K562 (cell line): ENCODE measurements at regions not wholly inside any gene's neighbourhood (a gene's known extent, or its start where the extent isn't known, plus 50 kb on each side); places are given as distances from the start of the nearest gene placed in this dataset.

Experiments
- ATF1 ChIP-seq, 2 experiments: fragments of 450-650 bp in 1 of 2; IDR thresholded peaks; 2 replicates each; pipeline ENCODE4 v1.6.1; 2016; ENCODE audit warnings: missing compliant biosample characterization in 1 of 2, missing genetic modification characterization in 1 of 2
- DIDO1 ChIP-seq: fragments of 450-650 bp; IDR thresholded peaks from 2 replicates; pipeline ENCODE4 v1.6.1; 2016; ENCODE audit warnings: low read depth, missing biosample characterization, missing genetic modification characterization
- E2F4 ChIP-seq: sonication (generic); formaldehyde crosslinking; IDR thresholded peaks from 2 replicates; pipeline ENCODE4 v1.8.0; 2022; ENCODE audit warnings: mild to moderate bottlenecking, low read depth, missing genetic modification reagents
- E2F8 ChIP-seq: fragments of 450-650 bp; IDR thresholded peaks from 2 replicates; pipeline ENCODE4 v1.7.1; 2018; ENCODE audit warnings: mild to moderate bottlenecking, low read depth; ENCODE audit not compliant: partially characterized antibody
- ELF4 ChIP-seq: fragments of 450-650 bp; formaldehyde crosslinking; IDR thresholded peaks from 2 replicates; pipeline ENCODE4 v1.4.0; 2022; ENCODE audit warnings: missing genetic modification characterization
- EP300 ChIP-seq: IDR thresholded peaks from 2 replicates; pipeline ENCODE4 v1.6.1; 2012; ENCODE audit warnings: low read length, improper control_type of control experiment
- FOSL1 ChIP-seq: fragments of 200-800 bp; sonication (Bioruptor generic); conservative IDR thresholded peaks from 2 replicates; pipeline ENCODE4 v1.6.1; 2016; ENCODE audit warnings: missing genetic modification characterization, missing compliant biosample characterization
- HMG20A ChIP-seq: fragments of 450-650 bp; formaldehyde crosslinking; conservative IDR thresholded peaks from 2 replicates; pipeline ENCODE4 v1.4.0; 2020; ENCODE audit warnings: mild to moderate bottlenecking, mixed read lengths
- MEIS2 ChIP-seq: fragments of 450-650 bp; IDR thresholded peaks from 2 replicates; pipeline ENCODE4 v1.6.1; 2014; ENCODE audit warnings: mild to moderate bottlenecking; ENCODE audit not compliant: partially characterized antibody
- MITF ChIP-seq: IDR thresholded peaks from 2 replicates; pipeline ENCODE4 v1.6.1; 2014; ENCODE audit warnings: antibody characterized with exemption
- NFIX ChIP-seq: fragments of 250-450 bp; sonication (Bioruptor Pico); IDR thresholded peaks from 2 replicates; pipeline ENCODE4 v1.4.0; 2020; ENCODE audit warnings: low read depth, mild to moderate bottlenecking, moderate library complexity
- NR4A1 ChIP-seq, 2 experiments: fragments of 250-450 bp in 1 of 2; fragments of 450-650 bp in 1 of 2; sonication (Bioruptor Pico) in 1 of 2; IDR thresholded peaks; 2 replicates each; pipeline versions ENCODE4 v1.4.0 to v1.6.1; 2016 to 2020; ENCODE audit warnings: mild to moderate bottlenecking in 2 of 2, missing compliant biosample characterization in 1 of 2, missing genetic modification characterization in 1 of 2, moderate library complexity in 1 of 2
- POLR2AphosphoS2 ChIP-seq: IDR thresholded peaks from 2 replicates; pipeline ENCODE4 v1.6.1; 2012; ENCODE audit warnings: low read length, improper control_type of control experiment
- PTTG1 ChIP-seq: fragments of 450-650 bp; IDR thresholded peaks from 2 replicates; pipeline ENCODE4 v1.6.1; 2016; ENCODE audit warnings: low read depth, mild to moderate bottlenecking, missing genetic modification characterization, missing compliant biosample characterization
- RBM14 ChIP-seq: fragments of 200-400 bp; formaldehyde crosslinking; IDR thresholded peaks from 2 replicates; pipeline ENCODE4 v1.6.1; 2018; ENCODE audit warnings: low read depth, mild to moderate bottlenecking, low read length, moderate library complexity, borderline replicate concordance; ENCODE audit not compliant: insufficient read depth
- SIX5 ChIP-seq, 2 experiments: IDR thresholded peaks; 2 replicates each; pipeline ENCODE4 v1.6.1; 2011; ENCODE audit warnings: low read length in 2 of 2, borderline replicate concordance in 1 of 2, low read depth in 1 of 2, mild to moderate bottlenecking in 1 of 2, moderate library complexity in 1 of 2; ENCODE audit not compliant: insufficient read depth in 1 of 2
- SNIP1 ChIP-seq: fragments of 450-650 bp; IDR thresholded peaks from 2 replicates; pipeline ENCODE4 v1.7.1; 2017; ENCODE audit warnings: low read depth, mild to moderate bottlenecking
- TGIF2 ChIP-seq: sonication (generic); formaldehyde crosslinking; IDR thresholded peaks from 2 replicates; pipeline ENCODE4 v1.8.1; 2022; ENCODE audit warnings: mild to moderate bottlenecking, missing genetic modification reagents, moderate library complexity
- YY1 ChIP-seq, 3 experiments: IDR thresholded peaks; 2 replicates each; pipeline ENCODE4 v1.6.1; 2011; ENCODE audit warnings: low read length in 2 of 3, mild to moderate bottlenecking in 2 of 3, moderate library complexity in 2 of 3, borderline replicate concordance in 1 of 3, control low read depth in 1 of 3, low read depth in 1 of 3; ENCODE audit not compliant: insufficient read depth in 3 of 3, insufficient replicate concordance in 2 of 3, control insufficient read depth in 1 of 3, insufficient read length in 1 of 3; ENCODE audit errors: extremely low read depth in 1 of 3
- ZNF253 ChIP-seq: fragments of 250-450 bp; sonication (Bioruptor Pico); conservative IDR thresholded peaks from 2 replicates; pipeline ENCODE4 v1.6.1; 2021; ENCODE audit warnings: mild to moderate bottlenecking
- ZNF589 ChIP-seq: fragments of 200-800 bp; sonication (Bioruptor generic); IDR thresholded peaks from 2 replicates; pipeline ENCODE4 v1.6.1; 2016; ENCODE audit warnings: low read depth, missing genetic modification characterization, missing compliant biosample characterization
- ZNF695 ChIP-seq: fragments of 450-650 bp; formaldehyde crosslinking; IDR thresholded peaks from 2 replicates; pipeline ENCODE4 v1.4.0; 2020; ENCODE audit warnings: mild to moderate bottlenecking, moderate library complexity
- ZNF77 ChIP-seq: fragments of 250-450 bp; sonication (Bioruptor Pico); IDR thresholded peaks from 2 replicates; pipeline ENCODE4 v1.5.0; 2020

- no peak for TF ChIP-seq NR4A1 (CRISPR knock-in tag; IDR thresholded peaks at IDR 0.05)
- 0 out of 2 replicates have a peak, but pooled peaks have one; percentile 60 for TF ChIP-seq NR4A1 (tag; IDR thresholded peaks at IDR 0.05)
- no peak for TF ChIP-seq POLR2AphosphoS2
- no peak for TF ChIP-seq MEIS2
- TF ChIP-seq FOSL1: no peak
- no peak for TF ChIP-seq ATF1 (CRISPR knock-in tag; IDR thresholded peaks at IDR 0.05)
- no peak for TF ChIP-seq ATF1 (tag; IDR thresholded peaks at IDR 0.05)
- TF ChIP-seq E2F4 (CRISPR knock-in tag): no peak
- TF ChIP-seq HMG20A (CRISPR knock-in tag): no peak
- no peak for TF ChIP-seq NFIX (CRISPR knock-in tag)
- peak; percentile 48; the same call in 1 of the 2 replicates for TF ChIP-seq ZNF589
- TF ChIP-seq ZNF77 (CRISPR knock-in tag): no peak
- no peak for TF ChIP-seq EP300
- no peak for TF ChIP-seq ELF4 (CRISPR knock-in tag)
- no peak for TF ChIP-seq SIX5 (IDR thresholded peaks at IDR 0.05; ENCODE audit: borderline replicate concordance in 1 of 2, insufficient read depth in 1 of 2, low read depth in 1 of 2, low read length in 2 of 2)
- TF ChIP-seq ZNF695 (CRISPR knock-in tag): no peak
- TF ChIP-seq SNIP1: no peak
- peak; percentile 62 for TF ChIP-seq PTTG1 (tag)
- no peak for TF ChIP-seq E2F8
- no peak for TF ChIP-seq MITF
- TF ChIP-seq DIDO1 (tag): no peak
- TF ChIP-seq YY1 (IDR thresholded peaks at IDR 0.05; ENCODE audit: borderline replicate concordance in 1 of 3, control insufficient read depth in 1 of 3, extremely low read depth in 1 of 3, insufficient read depth in 3 of 3, insufficient read length in 1 of 3, insufficient replicate concordance in 2 of 3, low read depth in 1 of 3, low read length in 2 of 3): peak in 1 of 3 experiments; percentile 40
- no peak for TF ChIP-seq RBM14
- TF ChIP-seq ZNF253: no peak
- no peak for TF ChIP-seq TGIF2 (CRISPR knock-in tag)
These were observed 109.4 kb upstream of the ARMC2 start (continued) for GRCh38 chr6:108738684-108739416.
